ENCODE measurements at regions not wholly inside any gene's neighbourhood (a gene's known extent, or its start where the extent isn't known, plus 50 kb on each side); places are given as distances from the start of the nearest gene placed in this dataset.

DNA sequence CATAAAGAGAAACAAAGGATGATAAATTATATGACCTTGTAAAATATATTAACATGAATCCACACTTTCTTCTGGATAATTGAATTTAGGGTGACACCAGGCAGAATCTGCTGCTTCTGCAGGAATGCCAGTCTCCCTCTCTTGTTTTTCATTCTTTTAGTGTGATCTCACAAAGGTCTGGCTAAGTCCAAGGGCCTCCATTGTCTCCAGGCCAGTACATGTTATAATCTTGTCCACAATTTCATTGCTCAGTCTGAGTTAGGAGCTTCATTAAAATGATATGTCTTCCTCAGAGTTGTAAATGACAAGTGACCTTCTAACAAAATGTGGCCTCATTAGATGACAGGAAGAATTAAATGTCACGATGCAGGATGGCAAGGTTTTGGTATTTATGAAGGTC is 110.2 kb downstream of the APOB start:
- TF ChIP-seq POLR2A (IDR thresholded peaks at IDR 0.05) (no peak), CTCF (IDR thresholded peaks at IDR 0.05) (no peak)
